Cerebellar cortex (tissue), 1 donor: ENCODE measurements at regions not wholly inside any gene's neighbourhood (a gene's known extent, or its start where the extent isn't known, plus 50 kb on each side); places are given as distances from the start of the nearest gene placed in this dataset.
"Not testable (repeated sequence)": the region's sequence is repeated elsewhere in the genome, so short reads cannot be mapped to it uniquely, and the experiment has no call there.

Source experiments
- DNase-seq: peaks from one replicate; pipeline ENCODE4 v3.0.0-alpha.2; 2015; ENCODE audit warnings: low spot score

GRCh38 chr4:120200573-120201110 lies 134.0 kb upstream of the MAD2L1 start:
- not testable (repeated sequence) for DNase-seq

GRCh38 chr4:120198411-120198810 lies 131.8 kb upstream of the MAD2L1 start:
- DNase-seq: no peak

GRCh38 chr4:120177603-120178002 lies 111.0 kb upstream of the MAD2L1 start:
- no peak for DNase-seq

- no peak for DNase-seq
Measured at GRCh38 chr4:120175272-120175671, 108.6 kb upstream of the MAD2L1 start.

- DNase-seq: no peak
Measured at GRCh38 chr4:120163895-120164294, 97.2 kb upstream of the MAD2L1 start.

GRCh38 chr4:120158841-120159463 lies 92.3 kb upstream of the MAD2L1 start:
- DNase-seq: no peak

GRCh38 chr4:120158046-120158445 lies 91.4 kb upstream of the MAD2L1 start:
- no peak for DNase-seq

GRCh38 chr4:120156120-120156718 lies 89.6 kb upstream of the MAD2L1 start:
- peak; percentile 74 for DNase-seq

GRCh38 chr4:120155287-120155686 lies 88.6 kb upstream of the MAD2L1 start:
- no peak for DNase-seq

GRCh38 chr4:120144634-120145033 lies 78.0 kb upstream of the MAD2L1 start:
- DNase-seq: no peak

- no peak for DNase-seq
Measured at GRCh38 chr4:120144041-120144440, 77.4 kb upstream of the MAD2L1 start.

- no peak for DNase-seq
Measured at GRCh38 chr4:120139392-120139791, 72.7 kb upstream of the MAD2L1 start.

GRCh38 chr4:120132935-120133334 lies 66.3 kb upstream of the MAD2L1 start:
- DNase-seq: no peak

- DNase-seq: no peak
Measured at GRCh38 chr4:120130786-120131185, 64.1 kb upstream of the MAD2L1 start.
